Neural cell (in vitro differentiated cells): ENCODE measurements at regions not wholly inside any gene's neighbourhood (a gene's known extent, or its start where the extent isn't known, plus 50 kb on each side); places are given as distances from the start of the nearest gene placed in this dataset.

Experiments
- H2AFZ ChIP-seq: fragments of 200-600, 300-800 bp; sonication (generic), shearing (Covaris generic); 2 replicates; pipeline ENCODE4 v1.6.0; 2014; ENCODE audit warnings: low read depth, mild to moderate bottlenecking, antibody characterized with exemption, low read length, moderate library complexity
- H3F3A ChIP-seq: fragments of 200-600 bp; shearing (Covaris generic); 2 replicates; pipeline ENCODE4 v1.6.1; 2016; ENCODE audit warnings: mild to moderate bottlenecking, moderate library complexity, mixed read lengths, antibody characterized with exemption, low read length; ENCODE audit not compliant: insufficient read depth, poor library complexity, severe bottlenecking
- H3K27ac ChIP-seq: fragments of 200-600, 300-800 bp; sonication (generic), shearing (Covaris generic); 2 replicates; pipeline ENCODE4 v1.5.1; 2014; ENCODE audit warnings: mild to moderate bottlenecking, low read length, moderate library complexity
- H3K27me3 ChIP-seq: fragments of 300-800, 200-600 bp; sonication (generic), shearing (Covaris generic); 2 replicates; pipeline ENCODE4 v1.6.0; 2014; ENCODE audit warnings: mild to moderate bottlenecking, low read depth, low read length, moderate library complexity; ENCODE audit not compliant: insufficient read depth
- H3K36me3 ChIP-seq: fragments of 300-800, 200-600 bp; sonication (generic), shearing (Covaris generic); 2 replicates; pipeline ENCODE4 v1.5.1; 2014; ENCODE audit warnings: mild to moderate bottlenecking, antibody characterized with exemption, low read length, moderate library complexity; ENCODE audit not compliant: insufficient read depth
- H3K4me2 ChIP-seq: fragments of 300-800, 200-600 bp; sonication (generic), shearing (Covaris generic); 2 replicates; pipeline ENCODE4 v1.6.0; 2014; ENCODE audit warnings: mild to moderate bottlenecking, low read length
- H3K4me3 ChIP-seq: fragments of 300-800, 200-600 bp; sonication (generic), shearing (Covaris generic); 2 replicates; pipeline ENCODE4 v1.5.1; 2014; ENCODE audit warnings: mild to moderate bottlenecking, low read length, moderate library complexity
- H3K79me2 ChIP-seq: fragments of 200-600 bp; shearing (Covaris generic); replicated peaks from 2 replicates; pipeline ENCODE4 v1.6.0; 2014; ENCODE audit warnings: mild to moderate bottlenecking, low read length, moderate library complexity; ENCODE audit not compliant: insufficient read depth
- H3K9ac ChIP-seq: fragments of 300-800, 200-600 bp; sonication (generic), shearing (Covaris generic); 2 replicates; pipeline ENCODE4 v1.6.1; 2016; ENCODE audit warnings: mild to moderate bottlenecking, low read length, mixed read lengths
- H3K9me2 ChIP-seq: fragments of 200-600 bp; shearing (Covaris generic); 2 replicates; pipeline ENCODE4 v1.6.1; 2016; ENCODE audit warnings: mild to moderate bottlenecking, low read length, mixed read lengths; ENCODE audit not compliant: insufficient read depth
- H3K9me3 ChIP-seq: fragments of 200-600, 300-800 bp; sonication (generic), shearing (Covaris generic); 2 replicates; pipeline ENCODE4 v1.6.1; 2016; ENCODE audit warnings: mild to moderate bottlenecking, mixed run types, low read length, moderate library complexity, mixed read lengths
- H4K20me1 ChIP-seq: fragments of 200-600 bp; shearing (Covaris generic); 2 replicates; pipeline ENCODE4 v1.6.1; 2016; ENCODE audit warnings: mild to moderate bottlenecking, mixed run types; ENCODE audit not compliant: insufficient read depth
- EP300 ChIP-seq: fragments of 450-650 bp; conservative IDR thresholded peaks from 2 replicates; pipeline ENCODE4 v1.6.1; 2014; ENCODE audit warnings: antibody characterized with exemption, mild to moderate bottlenecking, moderate library complexity; ENCODE audit not compliant: poor library complexity, severe bottlenecking
- EZH2 ChIP-seq: fragments of 200-600, 300-800 bp; shearing (Covaris generic), sonication (generic); IDR thresholded peaks from 2 replicates; pipeline ENCODE4 v1.6.1; 2014; ENCODE audit warnings: antibody characterized with exemption, low read length, borderline replicate concordance, mild to moderate bottlenecking; ENCODE audit not compliant: insufficient read depth, poor library complexity, severe bottlenecking
- MXI1 ChIP-seq: fragments of 450-650 bp; conservative IDR thresholded peaks from 2 replicates; pipeline ENCODE4 v1.6.1; 2014; ENCODE audit warnings: antibody characterized with exemption, mild to moderate bottlenecking; ENCODE audit not compliant: poor library complexity, severe bottlenecking
- POLR2AphosphoS5 ChIP-seq: IDR thresholded peaks from 2 replicates; pipeline ENCODE4 v1.6.1; 2012
- RAD21 ChIP-seq: fragments of 450-650 bp; conservative IDR thresholded peaks from 2 replicates; pipeline ENCODE4 v1.6.1; 2014; ENCODE audit warnings: antibody characterized with exemption, mild to moderate bottlenecking, moderate library complexity
- SMC3 ChIP-seq: fragments of 450-650 bp; conservative IDR thresholded peaks from 2 replicates; pipeline ENCODE4 v1.6.1; 2014; ENCODE audit warnings: antibody characterized with exemption, mild to moderate bottlenecking, moderate library complexity; ENCODE audit not compliant: poor library complexity
- TAF1 ChIP-seq: IDR thresholded peaks from 2 replicates; pipeline ENCODE4 v1.6.1; 2012; ENCODE audit warnings: low read depth
- TF ChIP-seq, protein P1 (sequence below): fragments of 450-650 bp; IDR thresholded peaks from 2 replicates; pipeline ENCODE4 v1.5.1; 2014; ENCODE audit warnings: antibody characterized with exemption, mild to moderate bottlenecking, moderate library complexity; ENCODE audit not compliant: poor library complexity, severe bottlenecking
- TF ChIP-seq, protein P2 (sequence below): IDR thresholded peaks from 2 replicates; pipeline ENCODE4 v1.6.1; 2012; ENCODE audit warnings: borderline replicate concordance

DNA sequence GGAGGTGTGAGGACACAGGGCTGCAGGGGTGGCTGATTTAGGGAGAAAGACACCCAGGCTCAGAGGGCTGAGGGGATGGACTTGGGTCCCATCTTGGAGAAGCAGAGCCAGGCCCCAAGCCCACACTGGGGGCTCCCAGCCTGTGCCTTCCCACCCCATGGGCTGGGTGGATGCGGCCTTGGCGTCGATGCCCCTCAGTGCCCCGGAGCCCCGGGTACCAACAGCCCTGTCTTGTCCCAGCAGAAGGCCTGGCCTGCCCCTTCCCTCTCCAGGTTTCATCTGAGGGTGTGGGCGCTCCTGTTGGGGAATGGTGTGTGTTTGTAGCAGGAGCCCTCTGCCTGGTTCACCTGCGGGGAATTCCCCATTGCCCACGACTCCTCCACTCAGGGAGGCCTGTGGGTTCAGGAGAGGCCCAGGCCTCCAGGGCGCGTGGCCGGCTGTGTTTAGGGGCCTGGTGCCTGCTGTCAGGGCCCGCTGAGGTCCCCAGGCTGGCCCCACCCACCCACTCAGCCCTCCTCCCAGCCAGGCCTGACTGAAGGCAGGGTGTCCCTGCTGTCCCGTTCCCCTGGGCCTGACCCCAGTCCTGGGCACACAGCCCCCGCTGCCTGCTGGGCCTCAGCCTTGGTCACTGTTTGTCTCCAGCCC is 51.1 kb upstream of the BEGAIN start:
- H3K9ac ChIP-seq = no peak overlapping the region
- H3K4me2 ChIP-seq = no peak overlapping the region
- no peak overlapping the region for H3K4me3 ChIP-seq
- H3K27ac ChIP-seq = no peak overlapping the region
- no peaks in the 10 kb centered on the region for H3K9me2 ChIP-seq
- H3K79me2 ChIP-seq = no peaks in the 10 kb centered on the region
- H3K9me3 ChIP-seq = no peaks in the 10 kb centered on the region
- TF ChIP-seq EP300 = no peak
- no peak for TF ChIP-seq TAF1
- no peak for TF ChIP-seq POLR2AphosphoS5
- TF ChIP-seq, protein P1, sequence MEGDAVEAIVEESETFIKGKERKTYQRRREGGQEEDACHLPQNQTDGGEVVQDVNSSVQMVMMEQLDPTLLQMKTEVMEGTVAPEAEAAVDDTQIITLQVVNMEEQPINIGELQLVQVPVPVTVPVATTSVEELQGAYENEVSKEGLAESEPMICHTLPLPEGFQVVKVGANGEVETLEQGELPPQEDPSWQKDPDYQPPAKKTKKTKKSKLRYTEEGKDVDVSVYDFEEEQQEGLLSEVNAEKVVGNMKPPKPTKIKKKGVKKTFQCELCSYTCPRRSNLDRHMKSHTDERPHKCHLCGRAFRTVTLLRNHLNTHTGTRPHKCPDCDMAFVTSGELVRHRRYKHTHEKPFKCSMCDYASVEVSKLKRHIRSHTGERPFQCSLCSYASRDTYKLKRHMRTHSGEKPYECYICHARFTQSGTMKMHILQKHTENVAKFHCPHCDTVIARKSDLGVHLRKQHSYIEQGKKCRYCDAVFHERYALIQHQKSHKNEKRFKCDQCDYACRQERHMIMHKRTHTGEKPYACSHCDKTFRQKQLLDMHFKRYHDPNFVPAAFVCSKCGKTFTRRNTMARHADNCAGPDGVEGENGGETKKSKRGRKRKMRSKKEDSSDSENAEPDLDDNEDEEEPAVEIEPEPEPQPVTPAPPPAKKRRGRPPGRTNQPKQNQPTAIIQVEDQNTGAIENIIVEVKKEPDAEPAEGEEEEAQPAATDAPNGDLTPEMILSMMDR = no peak
- no peak for TF ChIP-seq SMC3
- no peak for TF ChIP-seq MXI1
- TF ChIP-seq EZH2 = no peak
- TF ChIP-seq, protein P2, sequence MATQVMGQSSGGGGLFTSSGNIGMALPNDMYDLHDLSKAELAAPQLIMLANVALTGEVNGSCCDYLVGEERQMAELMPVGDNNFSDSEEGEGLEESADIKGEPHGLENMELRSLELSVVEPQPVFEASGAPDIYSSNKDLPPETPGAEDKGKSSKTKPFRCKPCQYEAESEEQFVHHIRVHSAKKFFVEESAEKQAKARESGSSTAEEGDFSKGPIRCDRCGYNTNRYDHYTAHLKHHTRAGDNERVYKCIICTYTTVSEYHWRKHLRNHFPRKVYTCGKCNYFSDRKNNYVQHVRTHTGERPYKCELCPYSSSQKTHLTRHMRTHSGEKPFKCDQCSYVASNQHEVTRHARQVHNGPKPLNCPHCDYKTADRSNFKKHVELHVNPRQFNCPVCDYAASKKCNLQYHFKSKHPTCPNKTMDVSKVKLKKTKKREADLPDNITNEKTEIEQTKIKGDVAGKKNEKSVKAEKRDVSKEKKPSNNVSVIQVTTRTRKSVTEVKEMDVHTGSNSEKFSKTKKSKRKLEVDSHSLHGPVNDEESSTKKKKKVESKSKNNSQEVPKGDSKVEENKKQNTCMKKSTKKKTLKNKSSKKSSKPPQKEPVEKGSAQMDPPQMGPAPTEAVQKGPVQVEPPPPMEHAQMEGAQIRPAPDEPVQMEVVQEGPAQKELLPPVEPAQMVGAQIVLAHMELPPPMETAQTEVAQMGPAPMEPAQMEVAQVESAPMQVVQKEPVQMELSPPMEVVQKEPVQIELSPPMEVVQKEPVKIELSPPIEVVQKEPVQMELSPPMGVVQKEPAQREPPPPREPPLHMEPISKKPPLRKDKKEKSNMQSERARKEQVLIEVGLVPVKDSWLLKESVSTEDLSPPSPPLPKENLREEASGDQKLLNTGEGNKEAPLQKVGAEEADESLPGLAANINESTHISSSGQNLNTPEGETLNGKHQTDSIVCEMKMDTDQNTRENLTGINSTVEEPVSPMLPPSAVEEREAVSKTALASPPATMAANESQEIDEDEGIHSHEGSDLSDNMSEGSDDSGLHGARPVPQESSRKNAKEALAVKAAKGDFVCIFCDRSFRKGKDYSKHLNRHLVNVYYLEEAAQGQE = no peak
- TF ChIP-seq RAD21 = no peak
- no peaks in the 10 kb centered on the region for H4K20me1 ChIP-seq
- H2AFZ ChIP-seq = no peak overlapping the region
- no peaks in the 10 kb centered on the region for H3K36me3 ChIP-seq
- H3F3A ChIP-seq = no peaks in the 10 kb centered on the region
- H3K27me3 ChIP-seq = no peaks in the 10 kb centered on the region

DNA sequence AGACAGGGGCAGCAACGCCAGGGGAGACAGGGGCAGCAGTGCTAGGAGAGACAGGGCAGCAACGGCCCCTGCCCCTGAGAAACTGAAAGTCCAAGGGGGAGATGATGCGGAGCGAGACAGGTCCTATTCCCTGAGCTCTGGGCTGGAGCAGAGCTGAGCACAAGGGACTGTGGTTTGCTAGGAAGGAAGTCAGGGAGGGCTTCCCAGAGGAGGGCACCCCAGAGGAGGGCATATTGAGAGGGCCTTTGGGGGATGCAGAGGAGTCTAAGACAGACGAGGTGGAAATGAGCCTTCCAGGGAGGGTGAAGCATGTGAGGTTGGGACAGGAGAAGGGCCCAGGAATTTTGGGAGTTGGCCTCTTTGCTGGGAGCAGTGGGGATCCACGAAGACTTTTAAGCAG is 52.1 kb upstream of the BEGAIN start:
- no peaks in the 10 kb centered on the region for H3K27me3 ChIP-seq
- H3K9me2 ChIP-seq = no peaks in the 10 kb centered on the region
- H3K79me2 ChIP-seq = no peaks in the 10 kb centered on the region
- H3K4me2 ChIP-seq = no peak overlapping the region
- no peaks in the 10 kb centered on the region for H4K20me1 ChIP-seq
- TF ChIP-seq POLR2AphosphoS5 (no peak), TAF1 (no peak), MXI1 (no peak), EP300 (no peak), EZH2 (no peak), SMC3 (no peak), RAD21 (no peak)
- TF ChIP-seq, protein P1 = no peak
- TF ChIP-seq, protein P2 = no peak
- no peak overlapping the region for H2AFZ ChIP-seq
- no peak overlapping the region for H3K27ac ChIP-seq
- H3F3A ChIP-seq = no peaks in the 10 kb centered on the region
- no peaks in the 10 kb centered on the region for H3K36me3 ChIP-seq
- no peak overlapping the region for H3K4me3 ChIP-seq
- no peak overlapping the region for H3K9ac ChIP-seq
- H3K9me3 ChIP-seq = no peaks in the 10 kb centered on the region
